ENCODE measurements at regions not wholly inside any gene's neighbourhood (a gene's known extent, or its start where the extent isn't known, plus 50 kb on each side); places are given as distances from the start of the nearest gene placed in this dataset.

DNA sequence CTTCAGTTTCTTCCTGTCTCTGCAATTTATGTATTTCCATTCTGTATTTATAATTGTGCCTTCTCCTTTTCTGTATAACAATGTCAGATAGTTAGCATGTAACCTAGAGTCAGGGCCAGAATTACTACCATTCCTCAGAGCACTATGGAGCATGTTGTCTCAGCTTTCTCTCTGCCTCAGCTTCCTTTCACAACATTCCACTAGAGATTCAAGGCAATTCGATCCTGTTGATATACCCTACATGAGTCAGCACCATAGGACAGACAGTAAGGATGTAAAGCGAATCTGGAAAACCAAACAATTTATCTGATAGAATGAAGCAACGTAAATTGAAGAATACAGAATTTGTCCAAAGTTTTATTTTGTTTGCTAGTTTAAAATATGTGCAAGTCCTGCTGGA, 728.3 kb upstream of the SEMA6A start:
- dilution Hi-C loops (cut with MboI; ENCODE audit: extremely low pct_ligation_motif_present, low sequenced_read_pairs) (no loop called here), intact Hi-C loops (cut with micrococcal nuclease) (no loop called here)
- H3K4me3 ChIP-seq (replicated peaks in 1 of 3; ENCODE audit: insufficient read depth in 1 of 3, low read depth in 1 of 3, low read length in 3 of 3) = no peak overlapping the region
- H3K27ac ChIP-seq (ENCODE audit: insufficient read depth, low read depth, low read length) = no peak overlapping the region
- H3K9me3 ChIP-seq (replicated peaks; ENCODE audit: control insufficient read depth, insufficient read depth, low read length) = no peaks in the 10 kb centered on the region
- BruUV-seq (replicated peaks) = no TSS peak
- H3K36me3 ChIP-seq (ENCODE audit: control insufficient read depth in 2 of 2, extremely low read depth in 1 of 2, insufficient read depth in 2 of 2, low read length in 2 of 2) = no peaks in the 10 kb centered on the region
- ChIA-PET POLR2A (no interaction called here), CTCF (no interaction called here)
- no peak overlapping the region for H3K4me2 ChIP-seq (ENCODE audit: insufficient read depth, low read length)
- TF ChIP-seq, protein P1, sequence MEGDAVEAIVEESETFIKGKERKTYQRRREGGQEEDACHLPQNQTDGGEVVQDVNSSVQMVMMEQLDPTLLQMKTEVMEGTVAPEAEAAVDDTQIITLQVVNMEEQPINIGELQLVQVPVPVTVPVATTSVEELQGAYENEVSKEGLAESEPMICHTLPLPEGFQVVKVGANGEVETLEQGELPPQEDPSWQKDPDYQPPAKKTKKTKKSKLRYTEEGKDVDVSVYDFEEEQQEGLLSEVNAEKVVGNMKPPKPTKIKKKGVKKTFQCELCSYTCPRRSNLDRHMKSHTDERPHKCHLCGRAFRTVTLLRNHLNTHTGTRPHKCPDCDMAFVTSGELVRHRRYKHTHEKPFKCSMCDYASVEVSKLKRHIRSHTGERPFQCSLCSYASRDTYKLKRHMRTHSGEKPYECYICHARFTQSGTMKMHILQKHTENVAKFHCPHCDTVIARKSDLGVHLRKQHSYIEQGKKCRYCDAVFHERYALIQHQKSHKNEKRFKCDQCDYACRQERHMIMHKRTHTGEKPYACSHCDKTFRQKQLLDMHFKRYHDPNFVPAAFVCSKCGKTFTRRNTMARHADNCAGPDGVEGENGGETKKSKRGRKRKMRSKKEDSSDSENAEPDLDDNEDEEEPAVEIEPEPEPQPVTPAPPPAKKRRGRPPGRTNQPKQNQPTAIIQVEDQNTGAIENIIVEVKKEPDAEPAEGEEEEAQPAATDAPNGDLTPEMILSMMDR (IDR thresholded peaks at IDR 0.05; ENCODE audit: extremely low read depth in 1 of 2, insufficient read depth in 1 of 2, low read depth in 1 of 2, low read length in 2 of 2) = no peak
- TF ChIP-seq EZH2 (IDR thresholded peaks at IDR 0.05; ENCODE audit: borderline replicate concordance, low read depth, low read length, severe bottlenecking) (no peak), MYC (IDR thresholded peaks at IDR 0.05; ENCODE audit: low read depth, low read length) (no peak), FOS (IDR thresholded peaks at IDR 0.05; ENCODE audit: borderline replicate concordance, insufficient read depth, low read length) (no peak), POLR2AphosphoS5 (IDR thresholded peaks at IDR 0.05; ENCODE audit: insufficient read depth, low read depth, low read length) (no peak), POLR2A (IDR thresholded peaks at IDR 0.05; ENCODE audit: low read depth, low read length) (no peak), GATA2 (IDR thresholded peaks at IDR 0.05; ENCODE audit: insufficient read depth, insufficient read length, low read depth, low read length) (no peak), JUN (IDR thresholded peaks at IDR 0.05; ENCODE audit: borderline replicate concordance, insufficient read depth, insufficient read length, low read depth) (no peak)
- TF ChIP-seq, protein P2, sequence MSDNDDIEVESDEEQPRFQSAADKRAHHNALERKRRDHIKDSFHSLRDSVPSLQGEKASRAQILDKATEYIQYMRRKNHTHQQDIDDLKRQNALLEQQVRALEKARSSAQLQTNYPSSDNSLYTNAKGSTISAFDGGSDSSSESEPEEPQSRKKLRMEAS (IDR thresholded peaks at IDR 0.05; ENCODE audit: insufficient read depth, insufficient read length) = no peak
- FAIRE-seq (no peak), DNase-seq (ENCODE audit: low read depth, low spot score) (no peak)
- H2AFZ ChIP-seq (ENCODE audit: low read depth, low read length) = no peak overlapping the region
- H3K4me1 ChIP-seq (ENCODE audit: control insufficient read depth, extremely low read depth, insufficient read depth, low read length) = no peaks in the 10 kb centered on the region
- H3K9me1 ChIP-seq (replicated peaks; ENCODE audit: control insufficient read depth, extremely low read depth, insufficient read depth, low read length) = no peaks in the 10 kb centered on the region
- H3K9ac ChIP-seq (replicated peaks; ENCODE audit: extremely low read depth, insufficient read depth, low read length) = no peak overlapping the region
- no peaks in the 10 kb centered on the region for H4K20me1 ChIP-seq (replicated peaks; ENCODE audit: control insufficient read depth, extremely low read depth, insufficient read depth, low read length)
- H3K79me2 ChIP-seq (ENCODE audit: control insufficient read depth, insufficient read depth, low read length) = no peaks in the 10 kb centered on the region
- H3K27me3 ChIP-seq (ENCODE audit: control insufficient read depth in 2 of 2, insufficient read depth in 2 of 2, low read length in 2 of 2) = no peaks in the 10 kb centered on the region
